ENCODE measurements at regions not wholly inside any gene's neighbourhood (a gene's known extent, or its start where the extent isn't known, plus 50 kb on each side); places are given as distances from the start of the nearest gene placed in this dataset.

GRCh38 chr1:36689992-36690391, 207.3 kb upstream of the CSF3R start:
- H3K23ac ChIP-seq (ENCODE audit: insufficient read length), result no peak overlapping the region
- TF ChIP-seq SIX5 (IDR thresholded peaks at IDR 0.05; ENCODE audit: low read depth, low read length) (no peak), E2F6 (IDR thresholded peaks at IDR 0.05) (no peak), EZH2 (IDR thresholded peaks at IDR 0.05; ENCODE audit: low read depth, low read length, severe bottlenecking) (no peak), SP2 (IDR thresholded peaks at IDR 0.05; ENCODE audit: low read length) (no peak), RFX5 (IDR thresholded peaks at IDR 0.05; ENCODE audit: borderline replicate concordance, low read depth, low read length) (no peak), RAD21 (IDR thresholded peaks at IDR 0.05 in 1 of 2, conservative IDR thresholded peaks at IDR 0.05 in 1 of 2; ENCODE audit: low read depth in 2 of 2, low read length in 2 of 2) (no peak), TAF1 (IDR thresholded peaks at IDR 0.05; ENCODE audit: low read depth, low read length) (no peak), KDM5A (IDR thresholded peaks at IDR 0.05; ENCODE audit: low read length) (no peak), TEAD4 (IDR thresholded peaks at IDR 0.05; ENCODE audit: low read depth, low read length) (no peak), CTCF (IDR thresholded peaks at IDR 0.05; ENCODE audit: control extremely low read depth in 1 of 3, insufficient read depth in 1 of 3, low read depth in 1 of 3, low read length in 3 of 3) (no peak), JUN (IDR thresholded peaks at IDR 0.05; ENCODE audit: low read depth, low read length) (no peak), POU5F1 (IDR thresholded peaks at IDR 0.05; ENCODE audit: low read depth, low read length) (no peak)

More at GRCh38 chr1:36689992-36690391, 207.3 kb upstream of the CSF3R start:
- Histone ChIP-seq H3K9ac (replicated peaks in 1 of 4; ENCODE audit: extremely low read depth in 1 of 4, low read depth in 3 of 4, low read length in 3 of 4) (no peak overlapping the region), H3K27me3 (replicated peaks in 1 of 4; ENCODE audit: control insufficient read depth in 3 of 4, extremely low read depth in 1 of 4, insufficient read depth in 3 of 4, low read length in 3 of 4) (no peaks in the 10 kb centered on the region; a peak in 2 of 7 replicates), H2BK20ac (ENCODE audit: low read length) (no peak overlapping the region), H3K4me1 (replicated peaks in 1 of 4; ENCODE audit: control insufficient read depth in 3 of 4, insufficient read depth in 4 of 4, low read length in 3 of 4) (no peaks in the 10 kb centered on the region), H3K79me2 (ENCODE audit: control insufficient read depth in 1 of 2, insufficient read depth in 2 of 2, low read length in 2 of 2) (no peaks in the 10 kb centered on the region), H4K91ac (replicated peaks; ENCODE audit: insufficient read length, low read length) (no peak overlapping the region), H4K20me1 (replicated peaks in 1 of 2; ENCODE audit: control insufficient read depth in 1 of 2, insufficient read depth in 2 of 2, low read length in 2 of 2) (no peaks in the 10 kb centered on the region), H3K4me3 (ENCODE audit: extremely low read depth in 1 of 4, insufficient read depth in 2 of 4, low read depth in 3 of 4, low read length in 4 of 4) (no peak overlapping the region), H2BK15ac (ENCODE audit: low read length) (no peak overlapping the region), H3K4me2 (ENCODE audit: insufficient read depth in 1 of 2, low read depth in 2 of 2, low read length in 2 of 2) (no peak overlapping the region), H3K56ac (replicated peaks; ENCODE audit: insufficient read length, low read depth, low read length) (no peak overlapping the region), H3K14ac (ENCODE audit: insufficient read length) (no peak overlapping the region), H4K5ac (ENCODE audit: insufficient read length, low read depth, low read length) (no peak overlapping the region), H2AFZ (ENCODE audit: low read length) (no peak overlapping the region), H2AK5ac (ENCODE audit: low read depth, low read length) (no peak overlapping the region), H4K8ac (ENCODE audit: extremely low read depth, insufficient read depth, low read length) (no peak overlapping the region), H3K4ac (replicated peaks; ENCODE audit: insufficient read length, low read depth, low read length) (no peak overlapping the region), H3K18ac (ENCODE audit: extremely low read depth, low read length) (no peak overlapping the region), H3K27ac (ENCODE audit: low read depth, low read length) (no peak overlapping the region), H3K9me3 (ENCODE audit: insufficient read depth in 2 of 2, low read depth in 1 of 2, low read length in 1 of 2) (no peaks in the 10 kb centered on the region), H3K36me3 (ENCODE audit: control insufficient read depth in 2 of 4, insufficient read depth in 4 of 4, low read length in 3 of 4) (no peaks in the 10 kb centered on the region), H3K79me1 (ENCODE audit: low read depth, low read length) (no peaks in the 10 kb centered on the region), H3K23me2 (ENCODE audit: low read depth, low read length) (peaks cover 2% of the 10 kb centered on the region; the same call in 1 of the 2 replicates), H2BK120ac (replicated peaks; ENCODE audit: low read depth, low read length) (no peak overlapping the region), H2BK12ac (ENCODE audit: low read depth, low read length) (no peak overlapping the region), H2BK5ac (ENCODE audit: low read depth, low read length) (no peak overlapping the region)
- FAIRE-seq (no peak), DNase-seq (ENCODE audit: low read depth in 1 of 2, low spot score in 2 of 2) (no peak)
- ChIA-PET CTCF (ENCODE audit: partially characterized antibody) (interaction anchor here (0.8 to 2.1 kb wide), 2 partner anchors 15 to 148 kb away, joined by 3 to 5 read pairs; no protein-coding TSS in a partner anchor), POLR2A (ENCODE audit: partially characterized antibody) (no interaction called here)
- 85% methylated on average over 3 of the region's 3 CpGs; no CpG with 5 or more reads in 1 of the 2 experiments for WGBS, 2 experiments (ENCODE audit: extremely low coverage in 1 of 2, insufficient coverage in 1 of 2, insufficient read length in 1 of 2, insufficient replicate concordance in 2 of 2, low coverage in 1 of 2, low lambda C conversion rate in 2 of 2, missing lambda C conversion rate in 1 of 2)

Data from H1 (cell line).